GM12891 (cell line): ENCODE measurements at regions not wholly inside any gene's neighbourhood (a gene's known extent, or its start where the extent isn't known, plus 50 kb on each side); places are given as distances from the start of the nearest gene placed in this dataset.
"Not testable (repeated sequence)": the region's sequence is repeated elsewhere in the genome, so short reads cannot be mapped to it uniquely, and the experiment has no call there.

ENCODE experiments used
- DNase-seq: peaks from one replicate; pipeline ENCODE4 v3.0.0; 2011; ENCODE audit warnings: low spot score; ENCODE audit not compliant: insufficient read length
- FAIRE-seq: peaks from 2 replicates; lab custom pipeline; 2011; peaks lifted over from hg19 to GRCh38; lab: Jason Lieb, UNC
- PAX5 ChIP-seq: IDR thresholded peaks from 2 replicates; pipeline ENCODE4 v1.6.1; 2011; ENCODE audit warnings: low read length, moderate library complexity, mild to moderate bottlenecking; ENCODE audit not compliant: insufficient read depth, severe bottlenecking
- POLR2A ChIP-seq: IDR thresholded peaks from 2 replicates; pipeline ENCODE4 v1.6.1; 2011; ENCODE audit warnings: low read depth, low read length, control low read depth
- POLR2AphosphoS5 ChIP-seq: IDR thresholded peaks from 2 replicates; pipeline ENCODE4 v1.6.1; 2011; ENCODE audit warnings: low read depth, low read length, control low read depth
- POU2F2 ChIP-seq: IDR thresholded peaks from 2 replicates; pipeline ENCODE4 v1.6.1; 2011; ENCODE audit warnings: low read depth, mild to moderate bottlenecking, control low read depth, low read length, moderate library complexity
- SPI1 ChIP-seq: IDR thresholded peaks from 2 replicates; pipeline ENCODE4 v1.6.1; 2011; ENCODE audit warnings: low read depth, low read length, control low read depth
- TAF1 ChIP-seq: IDR thresholded peaks from 2 replicates; pipeline ENCODE4 v1.6.1; 2011; ENCODE audit warnings: low read depth, low read length, control low read depth

DNA sequence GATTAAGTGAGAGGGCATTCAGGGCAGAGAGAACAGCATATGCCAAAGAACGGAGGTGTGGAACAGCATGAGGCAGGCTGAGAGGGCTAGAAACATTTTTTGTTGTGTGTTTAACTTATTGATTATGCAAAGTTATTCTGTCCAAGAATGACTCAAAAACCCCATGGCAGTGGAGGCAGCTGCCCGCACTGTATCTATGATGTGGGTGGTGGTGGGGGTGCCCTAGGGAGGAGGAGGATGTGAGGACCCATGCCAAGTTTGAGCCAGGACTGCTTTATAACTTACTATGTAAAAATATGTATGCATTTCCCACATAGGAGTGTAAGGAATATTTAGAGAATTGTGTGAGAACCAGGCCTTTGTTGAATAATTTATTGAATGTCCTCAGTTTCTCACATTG lies 85.4 kb upstream of the GNAZ start:
- TF ChIP-seq SPI1 (no peak), TAF1 (no peak), PAX5 (no peak), POLR2AphosphoS5 (no peak), POU2F2 (no peak), POLR2A (no peak)
- no peak for DNase-seq
- FAIRE-seq = no peak

DNA sequence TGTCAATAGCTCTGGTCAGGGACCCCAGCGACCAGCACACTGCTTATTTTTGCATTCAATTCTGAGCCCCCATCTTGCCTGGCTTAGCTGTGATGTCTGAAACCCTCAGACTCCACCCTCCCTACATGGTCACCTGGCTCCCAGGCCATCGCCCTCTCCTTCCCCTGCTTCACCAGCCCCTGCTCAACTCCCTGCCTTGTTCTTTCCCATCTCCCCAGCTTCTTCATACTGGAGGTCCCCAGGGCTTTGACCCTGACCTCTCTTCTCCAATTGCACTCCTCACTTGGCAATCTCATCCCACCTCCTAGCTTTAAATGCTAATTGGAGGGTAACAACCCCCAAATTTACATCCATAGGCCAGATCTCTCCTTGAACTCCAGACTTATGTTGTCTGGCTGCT lies 84.3 kb upstream of the GNAZ start:
- TF ChIP-seq POLR2A (no peak), PAX5 (no peak), TAF1 (no peak), SPI1 (no peak), POU2F2 (no peak), POLR2AphosphoS5 (no peak)
- no peak for DNase-seq
- no peak for FAIRE-seq

DNA sequence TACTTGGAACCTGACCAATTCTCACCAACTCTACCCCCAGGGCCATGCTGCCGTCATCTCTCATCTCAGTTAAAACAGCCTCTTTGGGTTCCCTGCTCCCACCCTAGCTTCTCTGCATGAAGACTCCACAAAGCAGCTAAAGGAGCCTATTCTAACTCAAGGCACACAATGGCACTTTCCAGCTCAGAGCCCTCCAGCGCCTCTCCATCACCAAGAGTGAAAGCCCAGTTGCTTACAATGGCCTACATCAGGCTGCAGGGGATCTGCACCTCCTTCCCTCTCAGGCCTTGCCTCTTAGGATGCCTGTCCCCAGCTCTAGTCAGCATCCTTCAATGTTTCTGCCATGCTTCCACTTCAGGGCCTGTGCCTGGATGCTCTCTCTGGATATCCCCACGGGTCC lies 83.7 kb upstream of the GNAZ start:
- no peak for FAIRE-seq
- DNase-seq = no peak
- TF ChIP-seq POLR2AphosphoS5 (no peak), POU2F2 (no peak), TAF1 (no peak), PAX5 (no peak), POLR2A (no peak), SPI1 (no peak)

DNA sequence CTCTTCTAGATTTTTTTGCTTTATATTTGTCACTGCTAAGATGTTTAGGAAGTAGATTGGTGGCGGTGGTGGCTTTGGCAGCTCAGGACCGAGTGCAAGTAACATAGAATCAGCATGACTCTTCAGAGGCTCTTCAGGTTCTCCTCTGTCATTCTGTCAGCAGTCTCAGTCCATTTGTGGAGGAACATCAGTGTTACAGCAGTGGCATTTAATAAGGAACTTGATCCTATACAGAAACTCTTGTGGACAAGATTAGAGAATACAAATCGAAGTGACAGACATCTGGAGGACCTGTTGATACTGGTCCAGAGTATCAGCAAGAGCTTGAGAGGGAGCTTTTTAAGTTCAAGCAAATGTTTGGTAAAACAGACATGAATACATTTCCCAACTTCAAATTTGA lies 82.2 kb upstream of the GNAZ start:
- no peak for DNase-seq
- no peak for FAIRE-seq
- TF ChIP-seq TAF1 (no peak), SPI1 (no peak), POLR2A (no peak), POU2F2 (no peak), PAX5 (no peak), POLR2AphosphoS5 (no peak)

DNA sequence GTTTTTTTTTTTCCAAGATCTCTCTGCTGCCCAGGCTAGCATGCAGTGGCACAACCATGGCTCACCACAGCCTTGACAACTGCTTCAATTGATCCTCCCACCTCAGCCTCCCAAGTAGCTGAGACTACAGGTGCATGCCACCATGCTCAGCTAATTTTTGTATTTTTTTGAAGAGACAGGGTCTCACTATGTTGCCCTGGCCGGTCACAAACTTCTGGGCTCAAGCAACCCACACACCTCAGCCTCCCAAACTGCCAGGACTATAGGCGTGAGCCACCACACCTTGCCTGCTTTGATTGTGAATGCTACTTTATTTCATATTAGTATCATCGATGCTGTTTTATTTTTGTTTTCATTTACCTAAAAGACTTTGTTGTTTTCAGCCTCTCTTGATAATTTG lies 81.5 kb upstream of the GNAZ start:
- no peak for TF ChIP-seq TAF1
- no peak for TF ChIP-seq PAX5
- no peak for TF ChIP-seq POLR2A
- TF ChIP-seq POLR2AphosphoS5 = no peak
- FAIRE-seq (no peak), DNase-seq (no peak)

DNA sequence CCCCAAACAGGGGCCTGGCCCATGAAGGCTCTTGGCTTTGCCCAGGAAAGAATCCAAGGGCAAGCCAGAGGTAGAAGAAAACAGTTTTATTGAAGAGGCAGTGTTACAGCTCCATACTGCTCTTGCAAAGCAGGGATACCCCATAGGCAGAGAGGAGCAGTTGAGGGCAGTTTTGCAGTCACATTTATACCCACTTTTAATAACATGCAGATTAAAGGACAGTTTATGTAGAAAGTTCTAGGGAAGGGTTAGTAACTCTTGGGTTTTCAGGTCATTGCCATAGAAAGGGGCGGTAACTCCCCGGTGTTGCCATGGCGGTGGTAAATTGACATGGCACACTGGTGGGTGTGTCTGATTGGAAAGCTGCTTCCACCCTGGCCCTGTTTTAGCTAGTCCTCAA lies 80.5 kb upstream of the GNAZ start:
- FAIRE-seq = no peak
- no peak for DNase-seq
- TF ChIP-seq PAX5 (no peak), POU2F2 (no peak), POLR2A (no peak), POLR2AphosphoS5 (no peak), TAF1 (no peak), SPI1 (no peak)

DNA sequence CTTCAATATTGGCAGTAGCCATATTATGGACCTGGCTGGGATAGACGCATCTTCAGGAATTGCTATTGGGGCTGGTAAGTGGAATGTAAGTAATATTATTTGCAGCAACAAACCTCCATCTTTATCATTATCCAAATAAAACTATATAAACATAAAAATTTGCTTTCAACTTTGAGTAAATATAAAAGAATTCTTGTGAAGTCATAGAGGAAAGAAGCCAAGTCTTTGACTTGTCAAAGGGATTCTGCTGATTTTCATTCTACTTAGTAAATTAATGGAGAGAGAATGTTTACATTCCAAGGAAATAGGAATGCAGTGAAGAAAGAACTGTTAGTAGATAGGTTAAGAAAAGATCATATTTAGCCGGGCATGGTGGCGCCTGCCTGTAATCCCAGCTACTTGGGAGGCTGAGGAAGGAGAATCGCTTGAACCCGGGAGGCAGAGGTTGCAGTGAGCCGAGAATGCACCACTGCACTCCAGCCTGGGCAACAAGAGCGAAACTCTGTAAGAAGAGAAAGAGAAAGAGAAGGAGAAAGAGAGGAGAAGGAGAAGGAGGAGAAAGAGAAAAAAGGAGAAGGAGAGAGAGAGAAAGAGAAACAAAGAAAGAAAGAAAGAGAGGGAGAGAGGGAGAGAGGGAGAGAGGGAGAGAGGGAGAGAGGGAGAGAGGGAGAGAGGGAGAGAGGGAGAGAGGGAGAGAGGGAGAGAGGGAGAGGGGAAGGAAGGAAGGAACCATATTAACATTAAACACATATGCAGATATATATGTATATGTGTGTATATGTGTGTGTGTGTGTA lies 79.4 kb upstream of the GNAZ start:
- not testable (repeated sequence) for DNase-seq

DNA sequence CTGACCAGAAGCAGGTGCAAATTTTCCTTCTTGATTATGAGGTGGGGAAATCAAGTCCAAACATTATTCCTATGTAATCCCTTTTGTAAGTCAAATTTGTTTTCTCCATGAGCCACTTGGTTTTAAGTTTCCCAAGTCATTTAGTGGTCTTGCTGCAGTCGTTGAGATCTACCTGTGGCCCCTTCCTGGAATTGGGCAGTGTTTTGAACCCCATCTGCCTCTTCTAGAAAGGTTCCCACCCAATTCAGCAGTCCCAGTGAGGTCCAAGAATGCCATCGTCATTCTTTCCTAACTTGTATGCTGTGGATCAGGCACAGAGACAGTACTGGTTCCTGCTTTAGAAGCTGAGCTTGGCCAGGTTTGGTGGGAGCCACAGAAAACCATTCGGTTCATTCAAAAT lies 77.8 kb upstream of the GNAZ start:
- no peak for TF ChIP-seq TAF1
- TF ChIP-seq SPI1 = no peak
- no peak for TF ChIP-seq POLR2AphosphoS5
- no peak for FAIRE-seq
- no peak for DNase-seq

More for the DNA sequence above, 79.4 kb upstream of the GNAZ start:
- not testable (repeated sequence) for FAIRE-seq

DNA sequence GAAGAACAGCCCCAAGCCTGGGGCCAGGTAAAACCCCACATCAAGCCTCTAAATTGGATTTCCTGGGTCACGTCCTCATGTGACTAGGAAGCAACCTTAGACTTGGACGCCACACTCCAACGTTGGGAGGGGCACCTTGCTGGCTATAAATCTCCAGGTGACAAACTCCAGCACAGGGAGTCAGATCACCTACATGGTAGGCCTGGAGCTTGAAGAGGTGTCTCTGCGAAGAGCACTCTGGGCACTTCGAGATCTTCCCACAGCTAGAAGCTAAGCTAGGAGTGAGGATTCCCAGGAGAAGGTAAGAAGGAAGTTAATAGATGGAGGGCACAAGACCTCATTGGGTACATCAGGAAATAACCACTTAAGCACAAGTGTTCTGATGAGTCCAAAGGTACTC lies 77.1 kb upstream of the GNAZ start:
- DNase-seq = no peak
- no peak for FAIRE-seq
- no peak for TF ChIP-seq PAX5
- no peak for TF ChIP-seq POLR2AphosphoS5
- TF ChIP-seq POU2F2 = no peak
- no peak for TF ChIP-seq POLR2A
- no peak for TF ChIP-seq TAF1
- no peak for TF ChIP-seq SPI1

DNA sequence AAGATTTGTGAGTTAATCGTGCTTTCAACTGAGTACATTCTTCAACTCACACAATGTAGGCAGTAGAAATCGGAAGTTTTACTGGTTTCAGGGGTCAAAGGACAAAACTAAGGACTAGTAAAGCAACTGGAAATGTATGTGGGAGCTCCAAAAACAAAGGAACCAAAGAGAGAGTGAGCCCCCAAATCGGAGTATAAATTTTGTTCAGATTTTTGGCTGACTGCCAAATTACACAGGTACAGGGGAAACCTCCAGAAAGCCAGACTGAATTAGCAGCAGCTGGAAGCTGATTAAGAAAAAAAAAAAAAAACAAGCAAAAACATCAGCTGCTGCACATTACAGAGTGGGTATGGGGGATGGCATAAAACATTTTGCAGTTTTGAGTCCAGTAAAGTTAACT lies 75.2 kb upstream of the GNAZ start:
- TF ChIP-seq SPI1 = no peak
- TF ChIP-seq POLR2AphosphoS5 = no peak
- TF ChIP-seq PAX5 = no peak
- no peak for TF ChIP-seq POU2F2
- no peak for TF ChIP-seq TAF1
- TF ChIP-seq POLR2A = no peak
- DNase-seq = no peak
- FAIRE-seq = no peak
